Small intestine (tissue), 7 donors: ENCODE measurements at regions not wholly inside any gene's neighbourhood (a gene's known extent, or its start where the extent isn't known, plus 50 kb on each side); places are given as distances from the start of the nearest gene placed in this dataset.

Source experiments
- DNase-seq, 2 donors: peaks; one replicate each; pipeline versions ENCODE4 v3.0.0 to v3.0.0-alpha.2; 2013
- FAIRE-seq: peaks from 2 replicates; lab custom pipeline; 2012; peaks lifted over from hg19 to GRCh38; lab: Jason Lieb, UNC
- H3K27ac ChIP-seq, 3 donors: one replicate each; pipeline ENCODE4 v1.5.1; 2013; ENCODE audit warnings: low read length in 2 of 3, mild to moderate bottlenecking in 2 of 3, control low read depth in 1 of 3, inconsistent platforms in 1 of 3, low read depth in 1 of 3, moderate library complexity in 1 of 3
- H3K27me3 ChIP-seq, 3 donors: one replicate each; pipeline ENCODE4 v1.6.1; 2013; ENCODE audit warnings: low read length in 3 of 3, inconsistent platforms in 1 of 3; ENCODE audit not compliant: control insufficient read depth in 3 of 3, insufficient read depth in 3 of 3
- H3K36me3 ChIP-seq, 3 donors: one replicate each; pipeline ENCODE4 v1.6.1; 2013; ENCODE audit warnings: low read length in 3 of 3, inconsistent platforms in 1 of 3, low read depth in 1 of 3, mild to moderate bottlenecking in 1 of 3, moderate library complexity in 1 of 3; ENCODE audit not compliant: control insufficient read depth in 3 of 3, insufficient read depth in 2 of 3
- H3K4me1 ChIP-seq, 3 donors: one replicate each; pipeline ENCODE4 v1.6.1; 2013; ENCODE audit warnings: low read length in 2 of 3, inconsistent platforms in 1 of 3, low read depth in 1 of 3, mild to moderate bottlenecking in 1 of 3, moderate library complexity in 1 of 3; ENCODE audit not compliant: control insufficient read depth in 3 of 3, insufficient read depth in 2 of 3
- H3K4me3 ChIP-seq, 3 donors: one replicate each; pipeline ENCODE4 v1.5.1; 2013; ENCODE audit warnings: low read length in 3 of 3, control low read depth in 1 of 3, inconsistent platforms in 1 of 3, low read depth in 1 of 3, mild to moderate bottlenecking in 1 of 3, moderate library complexity in 1 of 3
- H3K9me3 ChIP-seq, 2 donors: one replicate each; pipeline ENCODE4 v1.6.1; 2013; ENCODE audit warnings: low read depth in 1 of 2, low read length in 1 of 2; ENCODE audit not compliant: control insufficient read depth in 2 of 2, insufficient read depth in 1 of 2
- WGBS, 3 donors: extraction: QIAGEN DNeasy Blood & Tissue Kit; methylation state at CpG; one replicate each; pipeline ENCODE4 v1.1.7; 2013; 5-methylcytosine and 5-hydroxymethylcytosine counted together
- donor health status: healthy with polysubstance abuse.
- donor health status: control.
- donor health status: control.
- donor health status: Bipolar disorder and iron deficiency.
- donor health status: healthy.

DNA sequence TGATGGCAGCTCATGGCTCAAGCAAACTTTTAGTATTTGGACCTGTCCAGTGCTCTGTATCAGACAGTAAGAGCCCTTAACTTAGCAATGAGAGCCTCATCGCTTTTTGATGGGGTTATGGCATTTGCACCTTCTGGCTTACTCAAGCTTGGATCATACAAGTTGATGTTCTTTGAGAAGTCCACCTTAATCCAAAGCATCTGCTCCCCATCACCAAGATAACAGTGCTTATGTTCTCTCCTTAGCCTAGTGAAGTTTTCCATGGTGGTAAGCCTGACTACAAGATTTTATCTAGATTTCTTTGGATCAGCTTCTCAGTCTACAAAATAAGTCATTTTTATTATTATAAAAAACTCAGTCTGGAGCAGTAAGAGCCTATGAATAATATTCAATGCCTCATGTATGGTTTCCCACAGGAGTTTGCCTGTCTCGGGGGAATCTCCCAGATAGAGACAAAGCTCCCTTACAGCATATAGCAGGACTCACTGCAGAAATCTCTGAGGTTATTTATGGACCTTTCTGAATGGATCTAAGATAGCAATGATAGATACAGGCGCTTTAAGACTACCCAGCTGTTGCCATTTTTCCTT is 472.2 kb upstream of the LINC00305 start:
- WGBS, 3 donors, result 86 to 95% (median 94%) methylated on average over 3 of the region's 3 CpGs
- FAIRE-seq (no peak), DNase-seq (no peak)
- Histone ChIP-seq H3K9me3 (no peaks in the 10 kb centered on the region), H3K27me3 (no peaks in the 10 kb centered on the region), H3K36me3 (no peaks in the 10 kb centered on the region), H3K4me1 (no peaks in the 10 kb centered on the region), H3K27ac (no peak overlapping the region), H3K4me3 (no peak overlapping the region)

DNA sequence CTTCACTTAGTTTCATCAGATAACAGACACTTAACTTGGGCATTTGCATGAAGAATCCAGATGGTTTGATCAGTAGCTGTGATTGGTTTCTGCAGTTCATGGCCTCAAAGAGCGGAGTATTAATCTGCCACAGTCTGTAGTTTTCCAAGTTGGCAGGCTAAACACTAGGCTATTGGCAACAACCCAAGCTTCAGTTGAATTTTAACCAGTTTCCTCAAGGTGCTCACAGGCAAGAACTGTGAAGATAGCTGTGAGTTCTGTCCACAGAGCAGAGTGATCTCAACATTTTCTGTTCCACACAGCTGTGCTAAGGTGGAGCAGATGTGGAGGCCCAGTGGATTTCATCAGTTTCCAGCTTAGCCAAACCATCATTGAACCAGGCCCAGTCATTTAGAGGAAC is 469.5 kb upstream of the LINC00305 start:
- FAIRE-seq (no peak), DNase-seq (no peak)
- Histone ChIP-seq H3K4me3 (no peak overlapping the region), H3K4me1 (no peaks in the 10 kb centered on the region), H3K9me3 (no peaks in the 10 kb centered on the region), H3K27me3 (no peaks in the 10 kb centered on the region), H3K27ac (no peak overlapping the region), H3K36me3 (no peaks in the 10 kb centered on the region)
- WGBS, 3 donors, result 48 to 78% (median 62%) methylated on average over 1 of the region's 1 CpG

DNA sequence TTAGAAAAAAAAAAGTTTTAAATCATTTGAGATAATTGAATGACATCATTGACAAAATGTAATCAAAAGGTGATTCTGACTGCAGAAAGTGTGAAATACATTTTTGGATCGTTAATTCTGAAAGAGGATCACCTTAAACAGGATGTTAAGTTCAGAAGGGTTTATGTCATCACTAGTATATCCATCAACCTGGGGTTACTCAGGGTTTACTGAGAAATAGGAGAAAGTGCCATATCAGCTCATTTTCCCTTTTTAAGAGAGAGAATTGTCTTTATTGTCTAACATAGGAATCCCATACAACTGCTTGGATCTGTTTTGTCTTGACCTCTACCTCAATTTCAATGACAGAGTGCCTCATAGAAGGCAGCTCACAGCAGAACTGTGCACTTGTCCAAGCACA is 466.1 kb upstream of the LINC00305 start:
- H3K27ac ChIP-seq, result no peak overlapping the region
- H3K9me3 ChIP-seq, result no peaks in the 10 kb centered on the region
- no peak for FAIRE-seq
- no peak overlapping the region for H3K4me3 ChIP-seq
- no peak for DNase-seq
- no peaks in the 10 kb centered on the region for H3K36me3 ChIP-seq
- H3K4me1 ChIP-seq, result no peaks in the 10 kb centered on the region
- WGBS, 3 donors, result 36 to 55% (median 54%) methylated on average over 1 of the region's 1 CpG
- H3K27me3 ChIP-seq, result no peaks in the 10 kb centered on the region

DNA sequence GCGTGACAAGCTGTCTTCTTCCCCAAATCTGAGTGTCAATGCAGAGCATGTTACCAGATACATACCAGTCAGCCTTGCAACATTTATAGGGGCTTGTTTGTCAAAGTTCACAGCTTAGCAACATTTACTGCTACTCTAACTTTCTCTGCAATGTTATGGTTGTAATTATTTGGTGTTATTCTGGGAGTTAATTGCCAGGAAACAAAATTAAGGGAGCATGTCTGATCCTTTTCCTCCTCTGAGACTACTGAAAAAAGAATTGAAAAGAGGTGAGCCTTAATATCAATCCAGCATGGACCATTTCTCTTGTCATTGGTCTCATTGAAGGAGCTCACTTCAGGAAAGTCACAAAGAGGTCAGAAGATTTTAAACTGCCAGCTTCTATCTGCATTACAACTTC is 465.6 kb upstream of the LINC00305 start:
- H3K27me3 ChIP-seq, result no peaks in the 10 kb centered on the region
- FAIRE-seq (no peak), DNase-seq (no peak)
- H3K27ac ChIP-seq, result no peak overlapping the region
- no peaks in the 10 kb centered on the region for H3K36me3 ChIP-seq
- H3K4me1 ChIP-seq, result no peaks in the 10 kb centered on the region
- no peak overlapping the region for H3K4me3 ChIP-seq
- 76 to 93% (median 83%) methylated on average over 1 of the region's 1 CpG for WGBS, 3 donors
- H3K9me3 ChIP-seq, result no peaks in the 10 kb centered on the region

DNA sequence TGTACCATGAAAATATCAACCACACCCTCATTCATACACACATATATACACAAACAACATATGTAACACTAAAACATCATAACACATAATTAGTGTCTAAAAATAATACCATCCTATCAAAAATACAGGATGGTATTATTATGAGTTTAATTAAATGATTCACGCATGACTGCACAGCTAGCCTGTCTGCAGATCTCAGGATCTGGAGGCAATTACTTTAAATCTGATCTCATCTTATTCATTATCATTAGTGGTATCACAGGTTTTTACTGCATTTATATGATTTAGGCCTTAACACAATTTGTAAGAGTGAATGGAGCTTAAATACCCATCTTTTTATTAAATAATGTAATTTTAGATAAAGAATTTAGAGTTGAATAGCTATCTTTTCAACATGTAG is 443.4 kb upstream of the LINC00305 start:
- H3K4me1 ChIP-seq, result no peaks in the 10 kb centered on the region
- DNase-seq, result no peak
- no peaks in the 10 kb centered on the region for H3K9me3 ChIP-seq
- no peaks in the 10 kb centered on the region for H3K27me3 ChIP-seq
- H3K4me3 ChIP-seq, result no peak overlapping the region
- no peak overlapping the region for H3K27ac ChIP-seq
- no peak for FAIRE-seq
- H3K36me3 ChIP-seq, result no peaks in the 10 kb centered on the region
- 89 to 91% (median 89%) methylated on average over 1 of the region's 1 CpG for WGBS, 3 donors

DNA sequence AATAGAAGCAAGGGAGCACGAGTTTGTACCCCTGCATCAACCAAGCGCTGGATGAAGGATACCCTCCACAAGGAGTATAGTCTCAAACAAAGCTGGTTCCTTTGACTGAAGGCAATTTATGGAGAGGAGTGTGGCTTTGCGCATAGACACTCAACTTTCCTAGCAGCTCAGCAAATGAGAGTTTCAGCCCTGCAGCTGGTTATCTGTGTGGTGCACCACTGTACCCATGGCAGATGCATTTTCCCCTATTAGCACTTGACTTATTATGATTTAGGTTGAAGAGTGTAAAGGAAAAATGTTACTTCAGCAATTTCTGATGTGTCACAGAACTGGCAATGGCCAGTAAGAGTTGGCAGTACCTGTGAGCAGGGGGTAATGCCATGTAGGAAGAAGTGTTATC is 440.1 kb upstream of the LINC00305 start:
- FAIRE-seq (no peak), DNase-seq (no peak)
- Histone ChIP-seq H3K4me1 (no peaks in the 10 kb centered on the region), H3K27ac (no peak overlapping the region), H3K36me3 (no peaks in the 10 kb centered on the region), H3K27me3 (no peaks in the 10 kb centered on the region), H3K4me3 (no peak overlapping the region), H3K9me3 (no peaks in the 10 kb centered on the region)
- 66 to 81% (median 68%) methylated on average over 3 of the region's 3 CpGs for WGBS, 3 donors

DNA sequence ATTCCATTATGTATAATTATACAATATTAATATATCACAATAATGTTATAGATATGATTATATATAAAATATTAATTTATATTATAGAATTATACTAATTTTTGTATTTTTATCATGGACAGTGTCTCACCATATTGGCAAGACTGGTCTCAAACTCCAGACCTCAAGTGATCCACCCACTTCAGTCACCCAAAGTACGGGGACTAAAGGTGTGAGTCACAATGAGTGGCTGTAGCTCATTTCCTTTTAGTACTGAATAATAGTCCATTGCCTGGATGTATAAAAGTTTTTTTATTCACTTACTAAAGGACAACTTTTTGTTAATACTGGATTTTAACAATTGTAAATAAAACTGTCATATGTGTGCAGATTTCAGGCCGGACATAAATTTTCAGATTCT is 417.6 kb upstream of the LINC00305 start:
- no peak for DNase-seq
- Histone ChIP-seq H3K36me3 (no peaks in the 10 kb centered on the region), H3K9me3 (peaks cover 0 to 5% of the 10 kb centered on the region in 2 donors), H3K27ac (no peak overlapping the region), H3K4me1 (no peaks in the 10 kb centered on the region), H3K4me3 (no peak overlapping the region), H3K27me3 (no peaks in the 10 kb centered on the region)
- FAIRE-seq, result no peak
- 71 to 90% (median 81%) methylated on average over 2 of the region's 2 CpGs for WGBS, 3 donors

DNA sequence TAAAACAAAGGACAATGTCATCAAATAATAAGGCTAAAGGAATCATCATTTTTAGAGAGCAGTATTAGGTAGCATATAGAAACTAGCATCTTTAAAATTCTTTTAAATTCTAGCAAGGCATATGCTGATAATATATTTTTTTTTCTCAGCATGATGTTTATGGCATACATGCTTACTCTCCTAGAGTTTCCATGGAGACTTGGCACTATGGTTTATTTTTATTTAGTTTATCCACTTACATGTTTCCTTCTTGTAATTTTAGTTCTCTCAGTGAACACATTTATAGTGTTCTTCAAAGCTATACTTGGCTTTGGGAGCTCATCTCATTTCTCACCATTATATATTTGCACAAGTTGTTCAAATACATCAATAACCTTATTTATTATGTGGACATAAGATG is 413.8 kb upstream of the LINC00305 start:
- FAIRE-seq, result no peak
- H3K4me3 ChIP-seq, result no peak overlapping the region
- no peaks in the 10 kb centered on the region for H3K27me3 ChIP-seq
- no peaks in the 10 kb centered on the region for H3K36me3 ChIP-seq
- DNase-seq, result no peak
- H3K4me1 ChIP-seq, result no peaks in the 10 kb centered on the region
- H3K9me3 ChIP-seq, result no peaks in the 10 kb centered on the region
- H3K27ac ChIP-seq, result no peak overlapping the region

DNA sequence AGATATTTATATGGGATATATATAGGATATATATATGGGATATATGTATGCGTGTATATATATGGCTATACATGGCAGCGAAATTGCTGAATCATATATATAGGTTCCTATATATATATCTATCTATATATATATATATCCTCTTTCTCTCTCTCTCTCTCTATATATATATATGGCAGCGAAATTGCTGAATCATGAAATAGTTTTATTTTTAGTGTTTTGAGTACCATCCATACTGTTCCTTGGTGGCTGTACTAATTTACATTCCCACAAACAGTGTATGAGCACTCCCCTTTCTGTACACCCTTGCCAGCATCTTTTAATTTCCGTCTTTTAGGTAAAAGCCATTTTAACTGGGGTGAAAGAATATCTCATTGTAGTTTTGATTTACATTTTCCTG is 397.6 kb upstream of the LINC00305 start:
- no peak for FAIRE-seq
- Histone ChIP-seq H3K27ac (no peak overlapping the region), H3K4me1 (no peaks in the 10 kb centered on the region), H3K4me3 (no peak overlapping the region), H3K27me3 (no peaks in the 10 kb centered on the region), H3K9me3 (no peaks in the 10 kb centered on the region), H3K36me3 (no peaks in the 10 kb centered on the region)
- 67 to 95% (median 73%) methylated on average over 4 of the region's 4 CpGs for WGBS, 3 donors
- no peak for DNase-seq
